Natural killer cell treated with Interleukin-12 subunit alpha and Interleukin-12 subunit beta and Interleukin-15 and Interleukin-18, amount 100 ng/mL, for 72 hours (primary cell): ENCODE measurements at regions not wholly inside any gene's neighbourhood (a gene's known extent, or its start where the extent isn't known, plus 50 kb on each side); places are given as distances from the start of the nearest gene placed in this dataset.
"Not testable (repeated sequence)": the region's sequence is repeated elsewhere in the genome, so short reads cannot be mapped to it uniquely, and the experiment has no call there.

Experiments
- ATAC-seq, 2 donors: fragments of 150-1000 bp; cut with Tn5 transposase in 1 of 2; sonication (Bioruptor Pico), chemical (Tn5 transposase) in 1 of 2; 2 replicates each; pipeline ENCODE4 v1.10.0; 2021
- DNase-seq: peaks from one replicate; pipeline ENCODE4 v3.0.0; 2022; ENCODE audit warnings: low spot score
- H3K27ac Mint-ChIP-seq, 2 donors: 1 replicate in 1 of 2; 2 replicates in 1 of 2; pipeline ENCODE4 v1.8.0; 2022; ENCODE audit warnings: mixed read lengths in 2 of 2, mild to moderate bottlenecking in 1 of 2, moderate library complexity in 1 of 2
- H3K27me3 Mint-ChIP-seq, 2 donors: 1 replicate in 1 of 2; 2 replicates in 1 of 2; pipeline ENCODE4 v1.8.0; 2022; ENCODE audit warnings: mixed read lengths in 2 of 2
- H3K36me3 Mint-ChIP-seq: one replicate; pipeline ENCODE4 v1.8.0; 2022; ENCODE audit warnings: mixed read lengths
- H3K4me1 Mint-ChIP-seq, 2 donors: 1 replicate in 1 of 2; 2 replicates in 1 of 2; pipeline ENCODE4 v1.8.0; 2022; ENCODE audit warnings: low read depth in 2 of 2, mixed read lengths in 2 of 2, mild to moderate bottlenecking in 1 of 2
- H3K4me3 Mint-ChIP-seq: one replicate; pipeline ENCODE4 v1.8.0; 2022; ENCODE audit warnings: mixed read lengths
- H3K9me3 Mint-ChIP-seq: 2 replicates; pipeline ENCODE4 v1.8.0; 2022; ENCODE audit warnings: mixed read lengths

GRCh38 chr7:19284136-19284535 lies 138.9 kb upstream of the FERD3L start:
- DNase-seq (no peak), ATAC-seq (no peak)
- Mint-ChIP-seq H3K36me3 (peaks cover 11% of the 10 kb centered on the region), H3K4me1 (no peaks in the 10 kb centered on the region), H3K4me3 (no peak overlapping the region), H3K9me3 (peaks cover 10% of the 10 kb centered on the region), H3K27me3 (no peaks in the 10 kb centered on the region), H3K27ac (no peak overlapping the region)

GRCh38 chr7:19275000-19275399 lies 129.8 kb upstream of the FERD3L start:
- Mint-ChIP-seq H3K36me3 (peaks cover 10% of the 10 kb centered on the region), H3K27me3 (peaks cover 0 to 3% of the 10 kb centered on the region in 2 donors), H3K27ac (no peak overlapping the region), H3K4me1 (no peaks in the 10 kb centered on the region), H3K9me3 (peaks cover 13% of the 10 kb centered on the region), H3K4me3 (no peak overlapping the region)
- ATAC-seq (no peak), DNase-seq (no peak)

GRCh38 chr7:19272329-19272728 lies 127.1 kb upstream of the FERD3L start:
- H3K27ac Mint-ChIP-seq, H3K27me3 Mint-ChIP-seq, DNase-seq, H3K4me1 Mint-ChIP-seq, H3K36me3 Mint-ChIP-seq, ATAC-seq, H3K9me3 Mint-ChIP-seq, H3K4me3 Mint-ChIP-seq: not testable (repeated sequence)

GRCh38 chr7:19269301-19269700 lies 124.1 kb upstream of the FERD3L start:
- Mint-ChIP-seq H3K27me3 (peaks cover 0 to 3% of the 10 kb centered on the region in 2 donors), H3K36me3 (no peaks in the 10 kb centered on the region), H3K27ac (no peak overlapping the region), H3K4me3 (no peak overlapping the region), H3K4me1 (no peaks in the 10 kb centered on the region), H3K9me3 (peaks cover 3% of the 10 kb centered on the region)
- ATAC-seq: no peak
- no peak for DNase-seq

- Mint-ChIP-seq H3K36me3 (no peaks in the 10 kb centered on the region), H3K27me3 (peaks cover 0 to 5% of the 10 kb centered on the region in 2 donors), H3K4me3 (no peak overlapping the region), H3K9me3 (peaks cover 3% of the 10 kb centered on the region), H3K4me1 (no peaks in the 10 kb centered on the region), H3K27ac (no peak overlapping the region)
- no peak for ATAC-seq
- DNase-seq: no peak
These were observed 123.5 kb upstream of the FERD3L start for GRCh38 chr7:19268737-19269136.

- no peak overlapping the region for H3K27ac Mint-ChIP-seq
These were observed 117.6 kb upstream of the FERD3L start for GRCh38 chr7:19262826-19263225.

GRCh38 chr7:19249281-19249680 lies 104.1 kb upstream of the FERD3L start:
- H3K36me3 Mint-ChIP-seq: no peaks in the 10 kb centered on the region
- ATAC-seq: no peak
- H3K4me3 Mint-ChIP-seq: no peak overlapping the region
- H3K27me3 Mint-ChIP-seq: no peaks in the 10 kb centered on the region
- H3K9me3 Mint-ChIP-seq: peaks cover 3% of the 10 kb centered on the region
- H3K4me1 Mint-ChIP-seq: no peaks in the 10 kb centered on the region
- H3K27ac Mint-ChIP-seq: no peak overlapping the region
- no peak for DNase-seq

More at GRCh38 chr7:19262826-19263225, 117.6 kb upstream of the FERD3L start:
- H3K9me3 Mint-ChIP-seq: peaks cover 6% of the 10 kb centered on the region
- ATAC-seq (no peak), DNase-seq (no peak)
- no peak overlapping the region for H3K4me3 Mint-ChIP-seq
- H3K27me3 Mint-ChIP-seq: peaks cover 0 to 2% of the 10 kb centered on the region in 2 donors
- no peaks in the 10 kb centered on the region for H3K4me1 Mint-ChIP-seq
- H3K36me3 Mint-ChIP-seq: no peaks in the 10 kb centered on the region

GRCh38 chr7:19248681-19249080 lies 103.5 kb upstream of the FERD3L start:
- H3K4me3 Mint-ChIP-seq: no peak overlapping the region
- H3K27me3 Mint-ChIP-seq: no peaks in the 10 kb centered on the region
- H3K4me1 Mint-ChIP-seq: no peaks in the 10 kb centered on the region
- ATAC-seq: no peak
- H3K27ac Mint-ChIP-seq: no peak overlapping the region
- H3K9me3 Mint-ChIP-seq: no peaks in the 10 kb centered on the region
- no peaks in the 10 kb centered on the region for H3K36me3 Mint-ChIP-seq
- no peak for DNase-seq

GRCh38 chr7:19248115-19248514 lies 102.9 kb upstream of the FERD3L start:
- no peak overlapping the region for H3K4me3 Mint-ChIP-seq
- no peaks in the 10 kb centered on the region for H3K27me3 Mint-ChIP-seq
- no peak overlapping the region for H3K27ac Mint-ChIP-seq
- H3K4me1 Mint-ChIP-seq: no peaks in the 10 kb centered on the region
- H3K36me3 Mint-ChIP-seq: no peaks in the 10 kb centered on the region
- DNase-seq (no peak), ATAC-seq (no peak)
- no peaks in the 10 kb centered on the region for H3K9me3 Mint-ChIP-seq

GRCh38 chr7:19247017-19247416 lies 101.8 kb upstream of the FERD3L start:
- Mint-ChIP-seq H3K9me3 (no peaks in the 10 kb centered on the region), H3K4me3 (no peak overlapping the region), H3K27me3 (no peaks in the 10 kb centered on the region), H3K4me1 (no peaks in the 10 kb centered on the region), H3K27ac (no peak overlapping the region), H3K36me3 (no peaks in the 10 kb centered on the region)
- DNase-seq (no peak), ATAC-seq (no peak)

GRCh38 chr7:19242246-19242645 lies 97.0 kb upstream of the FERD3L start:
- ATAC-seq (no peak), DNase-seq (no peak)
- no peaks in the 10 kb centered on the region for H3K27me3 Mint-ChIP-seq
- no peak overlapping the region for H3K4me3 Mint-ChIP-seq
- H3K27ac Mint-ChIP-seq: no peak overlapping the region
- H3K36me3 Mint-ChIP-seq: no peaks in the 10 kb centered on the region
- no peaks in the 10 kb centered on the region for H3K4me1 Mint-ChIP-seq
- H3K9me3 Mint-ChIP-seq: peaks cover 6% of the 10 kb centered on the region

- H3K9me3 Mint-ChIP-seq: peaks cover 6% of the 10 kb centered on the region
- no peaks in the 10 kb centered on the region for H3K36me3 Mint-ChIP-seq
- ATAC-seq (no peak), DNase-seq (no peak)
- no peaks in the 10 kb centered on the region for H3K27me3 Mint-ChIP-seq
- H3K4me3 Mint-ChIP-seq: no peak overlapping the region
- no peak overlapping the region for H3K27ac Mint-ChIP-seq
- peaks cover 0 to 2% of the 10 kb centered on the region in 2 donors for H3K4me1 Mint-ChIP-seq
These were observed 94.7 kb upstream of the FERD3L start for GRCh38 chr7:19239951-19240350.

- Mint-ChIP-seq H3K4me1 (peaks cover 0 to 2% of the 10 kb centered on the region in 2 donors), H3K36me3 (peaks cover 4% of the 10 kb centered on the region), H3K9me3 (peaks cover 2% of the 10 kb centered on the region), H3K27me3 (no peaks in the 10 kb centered on the region), H3K4me3 (no peak overlapping the region), H3K27ac (no peak overlapping the region)
- ATAC-seq (no peak), DNase-seq (no peak)
These were observed 90.5 kb upstream of the FERD3L start for GRCh38 chr7:19235680-19236079.

GRCh38 chr7:19224951-19225350 lies 79.7 kb upstream of the FERD3L start:
- H3K4me1 Mint-ChIP-seq: no peaks in the 10 kb centered on the region
- no peak for DNase-seq
- ATAC-seq: no peak
- H3K36me3 Mint-ChIP-seq: peaks cover 4% of the 10 kb centered on the region
- peaks cover 13% of the 10 kb centered on the region for H3K9me3 Mint-ChIP-seq
- H3K27me3 Mint-ChIP-seq: no peaks in the 10 kb centered on the region
- H3K4me3 Mint-ChIP-seq: no peak overlapping the region
- no peak overlapping the region for H3K27ac Mint-ChIP-seq

GRCh38 chr7:19215412-19215811 lies 70.2 kb upstream of the FERD3L start:
- Mint-ChIP-seq H3K9me3 (peaks cover 2% of the 10 kb centered on the region), H3K27ac (no peak overlapping the region), H3K4me3 (no peak overlapping the region), H3K27me3 (peaks cover 0 to 19% of the 10 kb centered on the region in 2 donors), H3K4me1 (no peaks in the 10 kb centered on the region), H3K36me3 (no peaks in the 10 kb centered on the region)
- DNase-seq (no peak), ATAC-seq (no peak)
